Fibroblast of lung (primary cell): ENCODE measurements at regions not wholly inside any gene's neighbourhood (a gene's known extent, or its start where the extent isn't known, plus 50 kb on each side); places are given as distances from the start of the nearest gene placed in this dataset.

Experiments used
- DNase-seq, 2 donors: peaks; one replicate each; pipeline versions ENCODE4 v3.0.0 to v3.0.0-alpha.2; 2010; ENCODE audit warnings: low read depth in 2 of 2
- H2AFZ ChIP-seq: 2 replicates; pipeline ENCODE4 v1.5.1; 2012; ENCODE audit warnings: low read length, control low read depth, inconsistent platforms
- H3K27ac ChIP-seq: 2 replicates; pipeline ENCODE4 v1.5.1; 2011; ENCODE audit warnings: low read length, control low read depth; ENCODE audit not compliant: insufficient read depth
- H3K27me3 ChIP-seq: 2 replicates; pipeline ENCODE4 v1.5.1; 2011; ENCODE audit warnings: mild to moderate bottlenecking, low read length; ENCODE audit not compliant: control insufficient read depth, insufficient read depth
- H3K36me3 ChIP-seq: 2 replicates; pipeline ENCODE4 v1.5.1; 2011; ENCODE audit warnings: low read length; ENCODE audit not compliant: control insufficient read depth, insufficient read depth
- H3K4me1 ChIP-seq: 2 replicates; pipeline ENCODE4 v1.5.1; 2011; ENCODE audit warnings: low read length; ENCODE audit not compliant: control insufficient read depth, insufficient read depth; ENCODE audit errors: extremely low read depth
- H3K4me2 ChIP-seq: 2 replicates; pipeline ENCODE4 v1.5.1; 2011; ENCODE audit warnings: low read length, control low read depth; ENCODE audit not compliant: insufficient read depth; ENCODE audit errors: extremely low read depth
- H3K4me3 ChIP-seq, 4 experiments: fragments of 200-600 bp in 1 of 4; sonication (generic) in 1 of 4; replicated peaks in 1 of 4; 2 replicates each; pipeline ENCODE4 v1.5.1; 2011 to 2016; ENCODE audit warnings: low read length in 4 of 4, low read depth in 3 of 4, mild to moderate bottlenecking in 3 of 4, control low read depth in 2 of 4, inconsistent platforms in 1 of 4, mixed read lengths in 1 of 4; ENCODE audit not compliant: insufficient read depth in 1 of 4; ENCODE audit errors: control extremely low read depth in 1 of 4
- H3K79me2 ChIP-seq: 2 replicates; pipeline ENCODE4 v1.5.1; 2012; ENCODE audit warnings: mild to moderate bottlenecking, low read length, inconsistent platforms; ENCODE audit not compliant: control insufficient read depth, insufficient read depth
- H3K9ac ChIP-seq: 2 replicates; pipeline ENCODE4 v1.5.1; 2011; ENCODE audit warnings: mild to moderate bottlenecking, low read length, control low read depth; ENCODE audit not compliant: insufficient read depth
- H3K9me3 ChIP-seq: 2 replicates; pipeline ENCODE4 v1.5.1; 2012; ENCODE audit warnings: low read depth, low read length; ENCODE audit not compliant: control insufficient read depth, insufficient read depth
- H4K20me1 ChIP-seq: 2 replicates; pipeline ENCODE4 v1.5.1; 2011; ENCODE audit warnings: low read length; ENCODE audit not compliant: control insufficient read depth, insufficient read depth; ENCODE audit errors: extremely low read depth
- CTCF ChIP-seq, 2 donors: IDR thresholded peaks in 1 of 2; conservative IDR thresholded peaks in 1 of 2; 1 replicate in 1 of 2; 2 replicates in 1 of 2; pipeline ENCODE4 v1.5.1; 2011 to 2012; ENCODE audit warnings: low read length in 2 of 2, control low read depth in 1 of 2, inconsistent platforms in 1 of 2, low read depth in 1 of 2, mild to moderate bottlenecking in 1 of 2
- EZH2 ChIP-seq: IDR thresholded peaks from 2 replicates; pipeline ENCODE4 v1.5.1; 2012; ENCODE audit warnings: low read length, control low read depth, mild to moderate bottlenecking; ENCODE audit errors: missing control alignments

GRCh38 chr10:9234191-9234590, 1179.7 kb downstream of the GATA3 start:
- DNase-seq = no peak
- Histone ChIP-seq H3K4me2 (no peak overlapping the region), H3K9ac (no peak overlapping the region), H3K9me3 (no peaks in the 10 kb centered on the region), H3K27me3 (peaks cover 2% of the 10 kb centered on the region), H3K4me1 (peaks cover 2% of the 10 kb centered on the region), H3K79me2 (no peaks in the 10 kb centered on the region), H4K20me1 (no peaks in the 10 kb centered on the region), H3K27ac (no peak overlapping the region), H2AFZ (no peak overlapping the region), H3K36me3 (no peaks in the 10 kb centered on the region), H3K4me3 (no peak overlapping the region)
- no peak for TF ChIP-seq EZH2
- no peak for TF ChIP-seq CTCF (conservative IDR thresholded peaks at IDR 0.05 in 1 of 2, IDR thresholded peaks at IDR 0.05 in 1 of 2; ENCODE audit: low read depth in 1 of 2, low read length in 2 of 2)

DNA sequence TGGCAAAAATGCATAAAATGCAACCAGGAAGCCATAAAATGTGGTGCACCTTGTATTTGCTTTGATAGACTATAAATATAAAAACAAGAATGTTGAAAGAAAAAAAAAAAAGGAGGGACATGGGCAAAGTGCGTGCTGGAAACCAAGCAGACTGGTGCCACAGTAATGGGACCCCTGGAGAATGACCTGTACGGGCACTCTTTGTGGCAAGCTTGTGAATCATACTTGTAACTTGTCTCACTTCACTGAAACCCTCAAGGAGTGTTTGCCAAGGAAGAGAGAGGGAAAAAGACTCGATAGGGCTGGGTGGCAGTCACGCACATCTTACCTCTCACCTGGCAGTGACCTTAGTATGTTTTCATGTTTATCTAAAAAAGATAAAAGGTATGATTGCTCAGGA, 1183.6 kb downstream of the GATA3 start:
- H3K27ac ChIP-seq = no peak overlapping the region
- H3K27me3 ChIP-seq = peaks cover 2% of the 10 kb centered on the region
- no peaks in the 10 kb centered on the region for H4K20me1 ChIP-seq
- no peaks in the 10 kb centered on the region for H3K9me3 ChIP-seq
- H3K36me3 ChIP-seq = no peaks in the 10 kb centered on the region
- DNase-seq = no peak
- H3K4me3 ChIP-seq = no peak overlapping the region
- H3K9ac ChIP-seq = no peak overlapping the region
- H2AFZ ChIP-seq = no peak overlapping the region
- no peaks in the 10 kb centered on the region for H3K4me1 ChIP-seq
- H3K79me2 ChIP-seq = no peaks in the 10 kb centered on the region
- no peak overlapping the region for H3K4me2 ChIP-seq
- TF ChIP-seq CTCF (conservative IDR thresholded peaks at IDR 0.05 in 1 of 2, IDR thresholded peaks at IDR 0.05 in 1 of 2; ENCODE audit: low read depth in 1 of 2, low read length in 2 of 2) (no peak), EZH2 (no peak)

DNA sequence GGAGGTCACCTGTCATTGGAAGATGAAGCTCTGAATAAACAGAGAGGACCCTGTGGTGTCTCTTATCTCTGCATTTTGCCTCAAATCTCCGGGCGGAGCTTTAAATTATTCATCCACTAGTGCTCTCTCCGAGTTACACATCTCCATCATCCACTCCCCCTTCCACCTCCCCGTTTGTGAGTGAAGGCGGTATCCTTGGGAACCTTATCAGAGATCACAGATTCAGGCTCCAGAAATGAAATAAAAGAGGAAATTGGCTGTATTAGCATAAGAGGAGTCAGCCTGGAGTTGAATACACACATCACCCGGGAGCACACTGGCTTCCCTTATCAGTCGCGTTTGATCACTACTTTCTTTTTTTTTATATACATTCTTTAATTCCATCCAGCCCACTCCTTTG, 1184.8 kb downstream of the GATA3 start:
- no peaks in the 10 kb centered on the region for H3K9me3 ChIP-seq
- H3K79me2 ChIP-seq = no peaks in the 10 kb centered on the region
- H4K20me1 ChIP-seq = no peaks in the 10 kb centered on the region
- H3K4me3 ChIP-seq = no peak overlapping the region
- no peaks in the 10 kb centered on the region for H3K4me1 ChIP-seq
- H2AFZ ChIP-seq = no peak overlapping the region
- no peak for TF ChIP-seq EZH2
- TF ChIP-seq CTCF (conservative IDR thresholded peaks at IDR 0.05 in 1 of 2, IDR thresholded peaks at IDR 0.05 in 1 of 2; ENCODE audit: low read depth in 1 of 2, low read length in 2 of 2) = no peak
- DNase-seq = peak in 1 of 2 donors; percentile 32
- no peak overlapping the region for H3K27ac ChIP-seq
- no peaks in the 10 kb centered on the region for H3K36me3 ChIP-seq
- H3K4me2 ChIP-seq = no peak overlapping the region
- peaks cover 2% of the 10 kb centered on the region for H3K27me3 ChIP-seq
- no peak overlapping the region for H3K9ac ChIP-seq
